ENCODE measurements at regions not wholly inside any gene's neighbourhood (a gene's known extent, or its start where the extent isn't known, plus 50 kb on each side); places are given as distances from the start of the nearest gene placed in this dataset.

- TF ChIP-seq CTCF (IDR thresholded peaks at IDR 0.05; ENCODE audit: insufficient read depth, missing control alignments): no peak
- FAIRE-seq (no peak), DNase-seq (ENCODE audit: insufficient read length, low spot score) (no peak)
Measured at GRCh38 chr21:28508126-28508525, 484.6 kb downstream of the LTN1 start.

- FAIRE-seq (no peak), DNase-seq (ENCODE audit: insufficient read length, low spot score) (no peak)
- no peak for TF ChIP-seq CTCF (IDR thresholded peaks at IDR 0.05; ENCODE audit: insufficient read depth, missing control alignments)
Measured at GRCh38 chr21:28496517-28496916, 496.2 kb downstream of the LTN1 start.

GRCh38 chr21:28492127-28492526 lies 500.6 kb downstream of the LTN1 start:
- DNase-seq (ENCODE audit: insufficient read length, low spot score) (no peak), FAIRE-seq (no peak)
- no peak for TF ChIP-seq CTCF (IDR thresholded peaks at IDR 0.05; ENCODE audit: insufficient read depth, missing control alignments)

- DNase-seq (ENCODE audit: insufficient read length, low spot score) (no peak), FAIRE-seq (no peak)
- TF ChIP-seq CTCF (IDR thresholded peaks at IDR 0.05; ENCODE audit: insufficient read depth, missing control alignments): no peak
Measured at GRCh38 chr21:28489821-28490350, 502.8 kb downstream of the LTN1 start.

GRCh38 chr21:28489162-28489561 lies 503.5 kb downstream of the LTN1 start:
- FAIRE-seq: no peak
- no peak for TF ChIP-seq CTCF (IDR thresholded peaks at IDR 0.05; ENCODE audit: insufficient read depth, missing control alignments)
- no peak for DNase-seq (ENCODE audit: insufficient read length, low spot score)

GRCh38 chr21:28487455-28488070 lies 505.1 kb downstream of the LTN1 start:
- DNase-seq (ENCODE audit: insufficient read length, low spot score): no peak
- no peak for FAIRE-seq
- no peak for TF ChIP-seq CTCF (IDR thresholded peaks at IDR 0.05; ENCODE audit: insufficient read depth, missing control alignments)

- TF ChIP-seq CTCF (IDR thresholded peaks at IDR 0.05; ENCODE audit: insufficient read depth, missing control alignments): no peak
- DNase-seq (ENCODE audit: insufficient read length, low spot score) (no peak), FAIRE-seq (no peak)
Measured at GRCh38 chr21:28485301-28486022, 507.2 kb downstream of the LTN1 start.

Data from D721Med (cell line).